LHCN-M2 (cell line): ENCODE measurements at regions not wholly inside any gene's neighbourhood (a gene's known extent, or its start where the extent isn't known, plus 50 kb on each side); places are given as distances from the start of the nearest gene placed in this dataset.

ENCODE experiments used
- DNase-seq: peaks from one replicate; pipeline ENCODE4 v3.0.0-alpha.2; 2012; ENCODE audit warnings: low read depth

DNA sequence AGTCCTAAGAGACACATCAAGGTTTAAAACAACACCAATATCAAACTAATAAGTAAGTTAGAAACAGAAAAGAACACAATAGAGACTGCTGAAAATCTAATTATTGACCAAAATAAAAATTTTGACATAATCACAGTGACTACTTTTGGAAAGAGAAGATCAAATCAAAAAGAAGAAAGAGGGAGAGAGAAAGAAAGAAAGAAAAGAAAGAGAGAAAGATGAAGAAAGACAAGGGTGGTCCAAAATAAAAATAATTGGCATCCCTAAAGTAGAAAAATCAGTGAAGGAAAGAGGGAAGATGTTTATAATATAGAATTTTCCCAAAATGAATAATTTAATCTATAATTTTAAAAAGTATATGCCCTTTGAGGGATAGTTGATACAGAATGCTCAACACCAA, 118.8 kb upstream of the VIPR2 start:
- no peak for DNase-seq

DNA sequence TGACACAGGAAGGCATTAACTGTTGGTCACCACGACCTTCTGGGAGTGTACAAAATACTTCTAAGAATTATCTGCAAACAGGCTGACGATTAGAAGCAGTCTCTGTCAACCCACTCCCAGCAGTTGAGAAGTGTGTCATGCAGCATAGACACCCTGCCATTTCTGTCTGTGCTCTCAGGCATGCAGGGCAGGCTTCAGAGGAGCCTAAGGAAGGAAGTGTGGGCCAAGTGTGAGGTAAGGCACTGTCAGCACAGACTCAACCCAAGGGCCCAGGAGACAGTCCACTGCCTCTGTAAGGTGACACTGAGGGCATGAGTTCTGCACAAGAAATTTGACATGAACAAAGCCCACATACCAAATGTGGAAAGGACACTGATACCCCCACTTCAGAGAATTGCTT, 109.0 kb upstream of the VIPR2 start:
- no peak for DNase-seq

- DNase-seq, result no peak
These were observed 105.8 kb upstream of the VIPR2 start for GRCh38 chr7:159250471-159250870.

- no peak for DNase-seq
These were observed 105.0 kb upstream of the VIPR2 start for GRCh38 chr7:159249671-159250070.

DNA sequence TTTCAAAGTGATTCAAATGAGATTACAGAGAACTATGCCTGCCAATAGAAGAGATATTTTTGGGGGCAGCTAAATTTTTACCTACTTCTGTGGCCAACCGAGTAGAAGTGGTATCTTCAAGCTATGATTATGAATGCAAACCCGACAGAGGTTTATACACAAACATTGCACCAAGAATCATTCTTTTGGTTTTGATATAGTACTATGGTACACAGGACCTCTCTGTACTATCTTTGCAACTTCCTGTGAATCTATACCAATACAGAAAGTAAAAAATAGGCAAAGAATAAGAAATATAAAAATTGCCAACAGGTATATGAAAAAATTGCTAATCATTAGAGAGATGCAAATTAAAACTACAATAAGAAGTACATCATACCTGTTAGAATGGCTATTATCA, 103.2 kb upstream of the VIPR2 start:
- no peak for DNase-seq

GRCh38 chr7:159246702-159247480, 102.2 kb upstream of the VIPR2 start:
- DNase-seq, result no peak

DNA sequence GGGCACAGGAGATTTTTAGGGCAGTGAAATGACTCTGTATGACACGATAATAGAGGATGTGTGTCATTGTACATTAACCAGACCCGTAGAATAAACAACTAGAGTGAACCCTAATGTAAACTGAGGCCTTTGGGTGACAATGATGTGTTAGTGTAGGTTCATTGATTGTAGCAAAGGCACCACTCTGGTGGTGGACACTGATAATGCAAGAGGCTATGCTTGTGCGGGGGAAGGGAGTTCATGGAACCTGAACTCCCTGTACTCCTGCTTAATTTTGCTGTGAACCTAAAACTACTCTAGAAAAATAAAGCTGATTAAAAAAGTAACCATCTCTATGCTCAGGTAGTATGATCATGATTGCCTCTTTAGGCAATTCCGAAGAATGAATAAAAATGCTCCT, 96.3 kb upstream of the VIPR2 start:
- no peak for DNase-seq

- no peak for DNase-seq
These were observed 94.4 kb upstream of the VIPR2 start for GRCh38 chr7:159239028-159239427.

DNA sequence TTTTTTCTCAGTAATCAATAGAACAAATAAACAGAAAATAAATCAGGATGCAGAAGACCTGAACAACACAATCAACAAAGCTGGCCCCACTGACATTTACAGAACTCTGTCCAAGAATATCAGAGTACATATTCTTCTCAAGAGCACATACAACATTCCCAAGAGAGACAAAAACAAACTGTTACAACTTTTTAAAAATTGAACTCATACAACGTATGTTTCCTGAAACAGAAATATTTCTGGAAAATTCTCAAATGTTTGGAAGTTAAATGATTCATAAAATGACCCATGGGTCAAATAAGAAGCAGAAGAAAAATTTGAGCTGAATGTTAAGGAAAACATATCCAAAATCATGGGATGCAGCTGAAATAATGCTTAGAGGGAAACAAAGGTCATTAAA, 93.9 kb upstream of the VIPR2 start:
- DNase-seq, result no peak

GRCh38 chr7:159237022-159237653, 92.5 kb upstream of the VIPR2 start:
- DNase-seq, result no peak

- no peak for DNase-seq
These were observed 86.3 kb upstream of the VIPR2 start for GRCh38 chr7:159231017-159231416.

DNA sequence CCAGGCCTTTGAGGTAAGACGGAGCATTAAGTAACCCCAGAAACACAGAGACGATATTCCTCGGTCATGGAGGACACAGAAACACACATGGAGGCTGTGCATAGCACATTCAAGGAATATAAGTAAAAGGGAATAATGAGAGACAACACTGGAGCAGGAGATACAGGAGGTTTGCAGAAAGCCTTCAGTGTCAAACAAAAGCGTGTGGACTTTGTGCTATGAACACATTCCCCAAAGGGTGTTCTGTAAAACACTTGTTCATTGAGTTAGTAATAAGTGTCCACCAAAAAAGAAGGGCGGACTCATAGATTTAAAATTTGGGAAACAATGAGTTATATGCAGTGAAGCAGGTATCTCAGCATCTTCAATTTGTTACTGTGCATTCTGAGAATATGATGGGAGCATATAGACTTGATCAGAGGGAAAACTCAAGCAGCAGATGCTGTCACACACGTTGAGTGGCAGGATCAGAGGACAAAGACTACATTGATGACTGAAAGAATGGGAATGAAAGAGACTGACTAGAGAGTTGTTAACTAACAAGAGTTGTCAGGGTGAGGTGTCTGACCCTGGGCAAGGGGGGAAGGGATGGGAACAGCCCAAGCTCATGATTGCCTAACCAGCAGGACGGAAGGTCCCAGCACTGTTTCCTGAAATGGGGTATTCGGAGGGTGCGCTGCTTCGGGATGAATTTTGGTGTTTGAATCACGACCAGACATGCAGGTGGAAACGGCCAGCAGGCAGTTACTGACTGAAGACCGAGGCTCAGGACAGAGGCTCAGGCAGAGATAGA, 85.2 kb upstream of the VIPR2 start:
- no peak for DNase-seq

DNA sequence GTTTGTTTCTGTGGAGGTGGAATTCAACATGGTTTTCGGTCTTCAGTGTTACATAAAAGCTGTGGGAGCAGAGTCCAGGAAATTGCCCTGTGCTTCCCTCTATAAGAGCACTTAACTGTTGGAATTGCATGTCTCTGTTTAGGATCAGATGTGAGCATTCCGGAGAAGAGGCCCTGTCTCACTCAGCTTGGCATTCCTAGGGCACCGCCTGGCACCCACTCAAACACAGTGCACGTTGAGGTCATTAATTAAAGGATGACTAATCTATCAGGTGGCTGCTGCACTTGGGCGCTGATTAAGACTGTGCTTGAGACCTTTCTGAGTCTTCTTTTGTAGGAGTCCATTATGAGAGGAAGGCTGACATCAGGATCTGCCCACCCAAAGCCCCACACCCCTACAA, 82.8 kb upstream of the VIPR2 start:
- DNase-seq, result no peak

DNA sequence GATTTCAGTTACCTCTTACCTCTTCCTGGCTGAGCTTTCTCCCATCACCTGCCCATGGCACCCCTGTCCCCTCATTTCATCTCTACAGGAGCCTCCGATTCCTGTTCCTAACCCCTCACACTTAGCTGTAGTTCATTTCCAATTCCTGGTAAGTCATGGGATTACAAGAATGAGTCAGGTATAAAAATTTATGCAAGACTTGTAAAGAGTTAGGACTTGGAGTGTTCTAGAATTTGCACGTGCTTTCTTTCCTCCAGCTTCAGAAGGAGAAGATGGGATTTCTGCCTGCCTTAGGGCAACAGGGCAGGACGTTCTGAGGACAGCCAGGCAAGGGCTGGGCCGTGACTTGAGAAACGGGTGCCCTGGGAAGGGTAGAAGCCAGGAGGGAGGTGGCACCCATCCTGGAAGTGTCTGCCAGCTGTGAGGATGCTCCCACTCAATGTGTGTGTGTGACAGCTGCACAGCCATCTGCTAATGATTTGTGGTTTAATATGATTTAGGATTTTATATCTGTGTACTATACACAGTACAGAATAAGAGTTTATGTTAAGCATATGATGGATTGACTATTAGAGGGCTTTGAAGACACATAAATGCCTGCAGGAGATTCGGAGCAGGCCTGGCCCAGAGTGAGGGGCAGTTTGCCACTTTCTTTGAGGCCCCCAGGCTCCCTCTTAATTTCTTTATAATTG, 81.5 kb upstream of the VIPR2 start:
- DNase-seq, result no peak

DNA sequence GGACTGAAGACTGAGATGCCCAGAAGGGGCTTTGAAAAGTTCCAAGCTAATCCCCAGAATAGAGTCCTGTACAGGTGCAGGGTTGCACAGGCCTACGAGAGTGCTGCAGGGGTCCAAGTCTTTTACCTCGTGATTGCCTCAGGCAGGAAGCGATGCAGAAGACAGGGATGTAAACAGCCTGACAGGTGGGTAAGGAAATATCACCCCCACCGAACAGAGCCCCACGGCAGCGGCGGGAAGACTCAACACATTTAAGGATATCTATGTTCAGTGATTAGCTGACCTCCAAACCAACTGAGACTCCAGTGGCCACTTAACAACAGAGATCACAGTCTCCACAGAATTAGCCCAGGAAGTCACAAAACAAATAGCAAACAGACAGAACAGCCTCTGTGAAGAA, 73.9 kb upstream of the VIPR2 start:
- no peak for DNase-seq

DNA sequence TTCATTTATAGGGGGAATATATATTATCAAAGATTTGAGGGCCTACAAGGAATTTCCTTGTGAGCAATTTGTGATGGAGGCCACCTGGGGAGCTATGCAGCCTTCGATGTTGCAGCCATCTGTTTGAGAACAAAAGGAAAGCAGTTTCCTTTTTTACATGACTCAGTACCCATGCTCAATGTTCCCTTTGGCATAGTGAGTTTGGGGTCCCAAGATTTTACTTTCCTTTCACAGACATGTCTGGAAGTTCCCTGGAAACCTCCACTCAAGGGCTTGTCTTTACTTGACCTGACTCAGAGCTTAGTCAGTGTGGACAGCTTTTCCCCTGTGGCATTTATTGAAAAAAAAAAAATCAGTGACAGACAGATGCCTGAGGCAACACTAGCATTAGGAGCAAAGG, 73.5 kb upstream of the VIPR2 start:
- no peak for DNase-seq

DNA sequence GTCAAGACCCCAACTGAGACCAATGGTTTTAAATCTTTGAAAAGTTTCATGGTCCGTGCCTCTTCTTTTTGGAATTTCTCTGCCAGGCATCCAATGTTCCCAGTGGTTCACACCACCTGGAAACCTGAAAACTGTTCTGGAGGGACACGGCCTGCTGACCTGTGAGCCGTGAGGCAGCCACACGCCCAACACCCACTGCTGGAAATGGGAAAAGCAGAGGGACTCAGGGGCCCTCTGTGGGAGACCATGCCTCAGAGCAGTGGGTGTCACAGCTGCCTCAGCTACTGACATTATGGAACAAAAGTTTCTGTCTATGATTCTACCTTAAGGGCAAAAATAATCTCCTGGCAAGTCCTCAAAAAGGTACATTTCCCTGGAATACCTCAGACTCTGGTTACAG, 70.4 kb upstream of the VIPR2 start:
- no peak for DNase-seq

DNA sequence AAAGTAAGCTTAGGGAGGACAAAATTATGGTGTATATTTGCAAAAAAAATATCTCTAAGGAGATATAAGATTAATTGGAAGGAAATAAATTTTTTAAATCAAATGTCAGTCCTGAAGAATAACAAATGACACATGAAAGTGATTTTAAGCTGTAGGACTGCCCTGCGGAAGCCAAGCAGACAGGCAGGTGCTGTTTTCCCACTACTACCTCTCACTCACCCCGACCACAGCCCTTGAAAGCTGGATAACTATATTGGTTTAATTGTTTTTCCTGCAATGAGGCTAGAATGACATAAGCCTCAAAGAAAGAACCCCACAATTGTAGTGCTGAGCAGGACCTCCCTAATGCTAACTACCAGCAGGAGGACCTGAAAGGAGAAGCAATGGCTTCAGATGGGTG, 68.6 kb upstream of the VIPR2 start:
- DNase-seq, result no peak

DNA sequence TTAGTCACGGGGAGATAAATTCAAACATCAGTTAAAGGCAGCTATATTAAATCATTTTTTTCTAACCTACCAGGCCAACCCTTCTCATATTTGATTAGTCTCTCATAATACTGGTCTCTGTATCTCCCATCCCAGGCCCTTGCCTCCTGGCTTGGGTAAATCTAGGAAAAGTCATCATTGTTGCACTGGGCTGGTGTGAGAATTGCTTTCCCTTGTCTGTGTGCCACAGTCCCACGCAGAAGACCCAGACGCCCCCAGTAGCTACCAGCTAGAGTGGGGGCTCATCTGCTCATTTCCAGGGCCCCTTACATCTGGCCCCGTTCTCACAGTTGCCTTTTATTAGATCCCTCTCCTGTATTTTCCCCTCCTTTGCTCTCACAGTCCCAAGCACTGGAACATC, 67.6 kb upstream of the VIPR2 start:
- no peak for DNase-seq

DNA sequence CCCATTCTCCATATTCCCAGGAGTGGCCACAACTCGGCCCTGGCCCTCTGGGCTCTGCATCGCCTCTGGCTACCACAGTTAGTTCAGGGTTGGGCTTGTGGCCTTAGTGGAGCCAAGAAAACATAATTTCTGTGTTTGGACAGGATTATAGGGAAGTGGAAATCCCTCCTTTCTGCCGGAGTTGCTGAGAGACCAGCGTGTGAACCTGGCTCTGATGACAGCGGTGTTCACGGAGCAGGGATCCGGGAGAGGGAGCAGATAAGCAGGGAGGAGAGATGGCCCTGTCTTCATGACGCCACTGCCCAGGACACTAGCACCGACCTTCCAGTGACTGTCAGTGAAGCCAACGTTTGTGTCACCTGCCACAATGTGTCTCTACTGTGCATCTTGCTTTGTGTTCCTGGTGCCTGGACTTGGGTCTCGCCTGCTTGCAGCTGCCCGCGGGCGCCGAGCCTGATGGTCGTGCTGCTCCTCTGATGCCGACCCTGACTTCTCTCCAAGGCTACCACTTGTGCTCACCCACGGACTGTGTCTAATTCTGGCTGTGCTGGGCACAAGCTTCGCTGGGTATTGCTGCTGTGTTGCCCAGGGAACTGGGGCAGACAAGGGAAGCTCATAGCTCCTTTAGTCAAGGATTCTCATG, 67.0 kb upstream of the VIPR2 start:
- no peak for DNase-seq

GRCh38 chr7:159210581-159211235, 66.0 kb upstream of the VIPR2 start:
- DNase-seq, result no peak
